ENCODE measurements at regions not wholly inside any gene's neighbourhood (a gene's known extent, or its start where the extent isn't known, plus 50 kb on each side); places are given as distances from the start of the nearest gene placed in this dataset.
"Not testable (repeated sequence)": the region's sequence is repeated elsewhere in the genome, so short reads cannot be mapped to it uniquely, and the experiment has no call there.

GRCh38 chr18:38250971-38251370 is 685.4 kb upstream of the CELF4 start:
- DNase-seq = no peak

GRCh38 chr18:38244480-38244879 is 678.9 kb upstream of the CELF4 start:
- no peak for DNase-seq

GRCh38 chr18:38243291-38243690 is 677.7 kb upstream of the CELF4 start:
- no peak for DNase-seq

- no peak for DNase-seq
Measured at GRCh38 chr18:38241736-38242135, 676.1 kb upstream of the CELF4 start.

GRCh38 chr18:38241216-38241615 is 675.6 kb upstream of the CELF4 start:
- DNase-seq = no peak

- no peak for DNase-seq
Measured at GRCh38 chr18:38239606-38240005, 674.0 kb upstream of the CELF4 start.

- no peak for DNase-seq
Measured at GRCh38 chr18:38237796-38238195, 672.2 kb upstream of the CELF4 start.

- DNase-seq = peak; percentile 79 to 94
Measured at GRCh38 chr18:38221476-38222100, 656.0 kb upstream of the CELF4 start.

GRCh38 chr18:38198956-38199355 is 633.4 kb upstream of the CELF4 start:
- DNase-seq = no peak

- DNase-seq = no peak
Measured at GRCh38 chr18:38198526-38198925, 632.9 kb upstream of the CELF4 start.

GRCh38 chr18:38186491-38186890 is 620.9 kb upstream of the CELF4 start:
- DNase-seq = no peak

GRCh38 chr18:38174594-38174993 is 609.0 kb upstream of the CELF4 start:
- DNase-seq = peak; percentile 87 to 95

- no peak for DNase-seq
Measured at GRCh38 chr18:38174173-38174572, 608.6 kb upstream of the CELF4 start.

- DNase-seq = no peak
Measured at GRCh38 chr18:38170845-38171244, 605.2 kb upstream of the CELF4 start.

GRCh38 chr18:38167623-38168022 is 602.0 kb upstream of the CELF4 start:
- no peak for DNase-seq

GRCh38 chr18:38153116-38153515 is 587.5 kb upstream of the CELF4 start:
- DNase-seq = not testable (repeated sequence)

GRCh38 chr18:38116716-38117115 is 551.1 kb upstream of the CELF4 start:
- no peak for DNase-seq

GRCh38 chr18:38115201-38115600 is 549.6 kb upstream of the CELF4 start:
- DNase-seq = no peak

GRCh38 chr18:38087538-38087937 is 521.9 kb upstream of the CELF4 start:
- no peak for DNase-seq

- no peak for DNase-seq
Measured at GRCh38 chr18:38081516-38081915, 515.9 kb upstream of the CELF4 start.

- DNase-seq = no peak
Measured at GRCh38 chr18:38077229-38077628, 511.6 kb upstream of the CELF4 start.

GRCh38 chr18:38076346-38077070 is 510.9 kb upstream of the CELF4 start:
- peak; percentile 76 to 92 for DNase-seq

- no peak for DNase-seq
Measured at GRCh38 chr18:38074298-38074876, 508.8 kb upstream of the CELF4 start.

- DNase-seq = no peak
Measured at GRCh38 chr18:38067821-38068220, 502.2 kb upstream of the CELF4 start.
